ENCODE measurements at regions not wholly inside any gene's neighbourhood (a gene's known extent, or its start where the extent isn't known, plus 50 kb on each side); places are given as distances from the start of the nearest gene placed in this dataset.

DNA sequence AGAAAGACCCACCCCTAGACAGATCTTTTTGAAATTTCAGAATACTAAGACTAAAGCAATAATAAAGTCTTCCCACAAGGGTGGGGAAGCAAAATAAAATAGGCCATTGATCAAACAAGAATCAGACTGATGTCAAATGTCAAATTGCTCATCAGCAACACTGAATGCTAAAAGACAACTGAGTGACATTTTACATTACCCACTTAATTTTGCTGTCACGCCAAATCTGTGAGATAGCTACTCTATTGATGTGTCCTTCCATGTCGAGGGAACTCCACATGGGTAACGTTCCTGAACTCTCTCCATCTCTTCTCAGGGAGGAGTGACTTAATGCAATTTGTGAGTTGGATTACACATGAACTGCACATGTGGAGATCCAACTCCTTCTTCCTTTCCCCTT, 271.7 kb upstream of the CAMK1G start:
- no peak for TF ChIP-seq CTCF (conservative IDR thresholded peaks at IDR 0.05)
- H3K27ac ChIP-seq: no peak overlapping the region

DNA sequence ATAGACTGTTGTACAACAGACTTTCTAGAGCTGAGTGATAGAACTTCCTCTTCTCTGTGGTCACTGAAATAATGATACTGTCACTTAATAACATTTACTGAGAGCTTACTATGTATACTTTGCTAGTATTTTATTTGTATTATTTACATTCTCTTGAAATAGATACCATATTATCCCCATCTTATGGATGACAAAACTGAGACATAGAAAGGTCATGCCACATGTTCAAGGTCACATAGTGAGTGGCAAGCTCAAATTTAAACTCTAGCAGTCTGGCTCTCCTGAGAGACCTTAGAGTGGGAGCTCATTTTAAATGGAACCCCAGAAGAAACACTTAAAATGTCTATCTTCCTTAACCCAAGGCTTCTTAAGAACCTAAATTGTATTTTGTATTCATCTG, 266.6 kb upstream of the CAMK1G start:
- no peak overlapping the region for H3K27ac ChIP-seq
- TF ChIP-seq CTCF (conservative IDR thresholded peaks at IDR 0.05): no peak

- no peak overlapping the region for H3K27ac ChIP-seq
- no peak for TF ChIP-seq CTCF (conservative IDR thresholded peaks at IDR 0.05)
Observed at GRCh38 chr1:209318181-209319056, 265.1 kb upstream of the CAMK1G start.

DNA sequence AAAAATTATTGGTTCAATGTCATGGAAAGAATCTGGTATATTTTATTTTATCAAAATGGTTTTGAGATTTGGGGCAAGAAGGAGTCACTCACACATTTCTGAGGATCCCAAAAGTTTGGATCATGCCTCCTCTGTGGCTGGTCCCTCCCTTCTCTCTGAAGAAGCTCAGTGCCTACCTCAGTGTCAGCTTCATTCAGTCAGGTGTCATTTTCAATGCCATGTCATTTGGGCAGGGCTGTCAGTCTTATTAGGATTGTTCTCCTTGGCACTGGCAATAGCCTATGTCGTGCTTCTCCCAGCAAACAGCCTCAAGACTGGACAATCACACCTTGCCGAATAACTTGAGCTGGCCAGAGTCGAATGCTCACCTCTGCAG, 264.5 kb upstream of the CAMK1G start:
- no peak overlapping the region for H3K27ac ChIP-seq
- TF ChIP-seq CTCF (conservative IDR thresholded peaks at IDR 0.05): no peak

DNA sequence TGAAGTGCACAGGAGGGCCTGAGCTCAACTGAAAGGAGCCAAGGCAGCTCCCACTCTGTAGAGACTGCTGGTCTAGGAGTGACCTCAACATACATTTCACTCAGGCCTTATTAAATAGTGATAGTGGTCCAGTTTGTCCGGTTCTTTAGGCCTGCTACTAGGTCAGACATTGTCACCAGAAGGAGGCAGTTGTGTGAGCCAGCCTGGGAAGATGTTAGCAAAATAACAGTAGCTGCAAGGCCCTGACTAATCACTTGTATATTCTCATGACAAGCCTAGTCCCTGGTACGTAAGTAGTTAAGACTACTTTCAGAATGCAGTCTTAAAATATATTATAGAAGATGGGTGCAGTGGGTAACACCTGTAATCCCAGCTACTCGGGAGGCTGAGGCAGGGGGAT, 264.0 kb upstream of the CAMK1G start:
- no peak overlapping the region for H3K27ac ChIP-seq

DNA sequence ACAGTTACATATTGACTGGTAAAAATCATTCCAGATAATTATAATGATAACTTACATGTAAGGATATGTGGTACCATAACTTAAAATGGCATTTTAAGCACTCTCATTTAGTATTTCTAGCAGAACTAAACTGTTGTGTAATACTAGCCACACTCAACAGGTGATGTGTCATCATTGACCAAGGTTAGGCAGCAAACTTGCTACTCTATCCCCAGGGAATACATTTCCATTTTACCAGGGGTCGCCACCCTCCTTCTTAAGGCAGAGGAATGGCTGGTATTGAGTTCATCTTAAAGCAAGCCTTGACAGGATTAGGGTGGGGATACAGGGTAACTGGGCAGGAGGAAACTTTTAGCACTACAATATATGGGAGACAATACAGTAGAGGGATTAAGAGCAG, 259.8 kb upstream of the CAMK1G start:
- H3K27ac ChIP-seq: no peak overlapping the region
- TF ChIP-seq CTCF (conservative IDR thresholded peaks at IDR 0.05): no peak

More for the DNA sequence above, 264.0 kb upstream of the CAMK1G start:
- TF ChIP-seq CTCF (conservative IDR thresholded peaks at IDR 0.05): no peak

DNA sequence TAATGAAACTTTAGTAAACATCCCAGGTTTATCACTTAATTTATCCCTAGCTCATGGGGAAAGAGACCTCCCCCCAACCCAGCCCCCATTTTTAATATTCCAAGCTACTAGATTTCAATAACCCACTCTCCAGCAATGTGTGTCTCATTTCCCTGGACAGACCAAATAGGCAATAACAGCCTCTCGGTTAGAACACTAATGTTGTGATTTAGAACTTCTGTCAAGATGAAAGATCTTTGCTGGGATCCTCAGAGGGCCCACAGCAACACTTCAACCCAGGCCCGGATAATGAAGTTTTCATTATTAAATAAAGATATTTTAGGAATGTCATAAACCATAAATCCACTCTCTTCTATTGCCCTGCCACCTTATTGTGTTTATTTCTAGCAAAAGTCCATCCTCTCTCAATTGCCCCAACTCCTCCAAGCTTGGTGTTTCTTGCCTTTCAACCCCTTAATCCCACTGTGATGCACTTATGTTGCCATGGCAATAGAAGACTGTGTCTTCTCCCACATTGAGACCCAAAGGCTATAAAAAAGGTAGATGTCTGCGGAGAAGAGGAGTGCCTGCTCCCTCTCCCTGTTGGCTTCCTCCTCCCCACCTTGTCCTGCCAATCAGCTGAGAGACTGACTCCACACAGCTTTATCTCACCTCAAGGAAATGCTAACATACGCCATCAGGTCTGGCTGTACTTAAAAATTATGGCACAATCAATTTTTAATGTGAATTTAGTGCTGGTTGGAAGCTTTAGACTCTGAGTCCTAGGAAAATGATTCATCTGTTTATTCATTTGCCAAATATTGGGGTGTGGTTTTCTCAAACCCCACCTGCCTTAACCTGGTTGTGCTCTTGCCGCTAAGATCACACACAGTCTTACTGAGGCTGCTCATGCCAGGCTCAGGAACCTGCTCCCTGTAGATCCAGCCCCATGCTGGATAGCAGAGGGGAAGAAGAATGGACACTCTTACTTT, 258.3 kb upstream of the CAMK1G start:
- no peak overlapping the region for H3K27ac ChIP-seq
- no peak for TF ChIP-seq CTCF (conservative IDR thresholded peaks at IDR 0.05)
